MM.1S (cell line): ENCODE measurements at regions not wholly inside any gene's neighbourhood (a gene's known extent, or its start where the extent isn't known, plus 50 kb on each side); places are given as distances from the start of the nearest gene placed in this dataset.

Experiments used
- DNase-seq: peaks from one replicate; pipeline ENCODE4 v3.0.0-alpha.2; 2015
- H2AFZ ChIP-seq: fragments of 300-600 bp; sonication (generic); 2 replicates; pipeline ENCODE4 v1.6.0; 2016; ENCODE audit warnings: antibody characterized with exemption, low read length
- H3F3A ChIP-seq: fragments of 300-600 bp; sonication (generic); 2 replicates; pipeline ENCODE4 v1.6.1; 2016; ENCODE audit warnings: mild to moderate bottlenecking, antibody characterized with exemption, low read length, moderate library complexity, mixed read lengths; ENCODE audit not compliant: insufficient read depth
- H3K27ac ChIP-seq: fragments of 300-600 bp; sonication (generic); 2 replicates; pipeline ENCODE4 v1.5.1; 2016; ENCODE audit warnings: mild to moderate bottlenecking, low read length
- H3K27me3 ChIP-seq: fragments of 300-600 bp; sonication (generic); replicated peaks from 2 replicates; pipeline ENCODE4 v1.6.0; 2016; ENCODE audit warnings: low read length; ENCODE audit not compliant: insufficient read depth
- H3K36me3 ChIP-seq: fragments of 300-600 bp; sonication (generic); replicated peaks from 2 replicates; pipeline ENCODE4 v1.6.1; 2016; ENCODE audit warnings: mild to moderate bottlenecking, low read length, mixed read lengths; ENCODE audit not compliant: insufficient read depth
- H3K4me1 ChIP-seq: fragments of 300-600 bp; sonication (generic); 2 replicates; pipeline ENCODE4 v1.6.1; 2016; ENCODE audit warnings: low read length, mixed read lengths
- H3K4me2 ChIP-seq: fragments of 300-600 bp; sonication (generic); 2 replicates; pipeline ENCODE4 v1.6.0; 2016; ENCODE audit warnings: low read depth, low read length
- H3K4me3 ChIP-seq: fragments of 300-600 bp; sonication (generic); 2 replicates; pipeline ENCODE4 v1.5.1; 2016; ENCODE audit warnings: low read length, mixed read lengths
- H3K79me2 ChIP-seq: fragments of 300-600 bp; sonication (generic); 2 replicates; pipeline ENCODE4 v1.6.1; 2016; ENCODE audit warnings: mixed run types, low read length, mixed read lengths
- H3K9ac ChIP-seq: fragments of 300-600 bp; sonication (generic); 2 replicates; pipeline ENCODE4 v1.6.1; 2016; ENCODE audit warnings: low read length, mixed read lengths
- H3K9me2 ChIP-seq: fragments of 300-600 bp; sonication (generic); replicated peaks from 2 replicates; pipeline ENCODE4 v1.6.1; 2016; ENCODE audit warnings: mild to moderate bottlenecking, low read length, mixed read lengths; ENCODE audit not compliant: insufficient read depth
- H3K9me3 ChIP-seq: fragments of 300-600 bp; sonication (generic); replicated peaks from 2 replicates; pipeline ENCODE4 v1.6.1; 2016; ENCODE audit warnings: mild to moderate bottlenecking, low read length, mixed read lengths; ENCODE audit not compliant: insufficient read depth
- H4K20me1 ChIP-seq: fragments of 300-600 bp; sonication (generic); 2 replicates; pipeline ENCODE4 v1.6.1; 2016; ENCODE audit warnings: mild to moderate bottlenecking, low read length, moderate library complexity, mixed read lengths; ENCODE audit not compliant: insufficient read depth
- EZH2 ChIP-seq: fragments of 300-600 bp; sonication (generic); optimal IDR thresholded peaks from 2 replicates; pipeline ENCODE3; 2017; ENCODE audit warnings: low read depth, mild to moderate bottlenecking, antibody characterized with exemption, low read length, mixed read lengths
- EZH2phosphoT487 ChIP-seq: fragments of 300-600 bp; sonication (generic); IDR thresholded peaks from 2 replicates; pipeline ENCODE4 v1.6.1; 2018; ENCODE audit warnings: antibody characterized with exemption, low read length
- TF ChIP-seq, protein P1 (sequence below): fragments of 300-600 bp; sonication (generic); IDR thresholded peaks from 2 replicates; pipeline ENCODE4 v1.5.1; 2016; ENCODE audit warnings: antibody characterized with exemption, low read length, mixed read lengths

DNA sequence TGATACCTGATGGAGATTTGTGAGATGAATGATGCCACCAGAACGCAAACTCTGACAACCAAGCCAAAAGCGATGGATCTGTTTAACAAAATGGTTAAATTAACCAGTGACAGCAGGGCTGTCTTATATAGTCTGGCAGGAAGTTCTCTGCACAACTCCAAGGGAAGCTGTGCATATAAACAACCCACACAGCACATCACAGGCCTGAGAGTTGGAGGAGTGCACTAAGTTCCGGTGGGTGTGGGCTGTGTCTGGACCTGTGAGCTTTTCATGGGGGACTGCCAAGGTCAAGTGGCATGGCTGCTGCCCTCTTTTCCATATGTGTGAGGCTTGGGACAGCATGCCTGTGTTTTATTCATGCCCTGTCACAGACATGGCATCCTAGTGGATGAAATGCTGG is 414.6 kb upstream of the TRIB2 start:
- Histone ChIP-seq H3K27me3 (no peaks in the 10 kb centered on the region), H3K9ac (no peak overlapping the region), H3K4me2 (no peak overlapping the region), H4K20me1 (no peaks in the 10 kb centered on the region), H3K36me3 (no peaks in the 10 kb centered on the region), H3K9me3 (no peaks in the 10 kb centered on the region), H3K9me2 (no peaks in the 10 kb centered on the region), H2AFZ (no peak overlapping the region), H3K79me2 (no peaks in the 10 kb centered on the region), H3F3A (no peaks in the 10 kb centered on the region), H3K4me3 (no peak overlapping the region), H3K27ac (no peak overlapping the region), H3K4me1 (no peaks in the 10 kb centered on the region)
- DNase-seq = no peak
- no peak for TF ChIP-seq EZH2
- TF ChIP-seq, protein P1, sequence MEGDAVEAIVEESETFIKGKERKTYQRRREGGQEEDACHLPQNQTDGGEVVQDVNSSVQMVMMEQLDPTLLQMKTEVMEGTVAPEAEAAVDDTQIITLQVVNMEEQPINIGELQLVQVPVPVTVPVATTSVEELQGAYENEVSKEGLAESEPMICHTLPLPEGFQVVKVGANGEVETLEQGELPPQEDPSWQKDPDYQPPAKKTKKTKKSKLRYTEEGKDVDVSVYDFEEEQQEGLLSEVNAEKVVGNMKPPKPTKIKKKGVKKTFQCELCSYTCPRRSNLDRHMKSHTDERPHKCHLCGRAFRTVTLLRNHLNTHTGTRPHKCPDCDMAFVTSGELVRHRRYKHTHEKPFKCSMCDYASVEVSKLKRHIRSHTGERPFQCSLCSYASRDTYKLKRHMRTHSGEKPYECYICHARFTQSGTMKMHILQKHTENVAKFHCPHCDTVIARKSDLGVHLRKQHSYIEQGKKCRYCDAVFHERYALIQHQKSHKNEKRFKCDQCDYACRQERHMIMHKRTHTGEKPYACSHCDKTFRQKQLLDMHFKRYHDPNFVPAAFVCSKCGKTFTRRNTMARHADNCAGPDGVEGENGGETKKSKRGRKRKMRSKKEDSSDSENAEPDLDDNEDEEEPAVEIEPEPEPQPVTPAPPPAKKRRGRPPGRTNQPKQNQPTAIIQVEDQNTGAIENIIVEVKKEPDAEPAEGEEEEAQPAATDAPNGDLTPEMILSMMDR = no peak
- TF ChIP-seq EZH2phosphoT487 = no peak

GRCh38 chr2:12302691-12303090 is 414.0 kb upstream of the TRIB2 start:
- no peaks in the 10 kb centered on the region for H3K79me2 ChIP-seq
- H3K4me1 ChIP-seq = no peaks in the 10 kb centered on the region
- H4K20me1 ChIP-seq = no peaks in the 10 kb centered on the region
- H3F3A ChIP-seq = no peaks in the 10 kb centered on the region
- no peak overlapping the region for H3K4me2 ChIP-seq
- H3K9ac ChIP-seq = no peak overlapping the region
- H3K27me3 ChIP-seq = no peaks in the 10 kb centered on the region
- H2AFZ ChIP-seq = no peak overlapping the region
- DNase-seq = no peak
- TF ChIP-seq, protein P1 = no peak
- TF ChIP-seq EZH2phosphoT487 = no peak
- TF ChIP-seq EZH2 = no peak
- no peak overlapping the region for H3K27ac ChIP-seq
- H3K9me2 ChIP-seq = no peaks in the 10 kb centered on the region
- no peaks in the 10 kb centered on the region for H3K9me3 ChIP-seq
- H3K36me3 ChIP-seq = no peaks in the 10 kb centered on the region
- H3K4me3 ChIP-seq = no peak overlapping the region

DNA sequence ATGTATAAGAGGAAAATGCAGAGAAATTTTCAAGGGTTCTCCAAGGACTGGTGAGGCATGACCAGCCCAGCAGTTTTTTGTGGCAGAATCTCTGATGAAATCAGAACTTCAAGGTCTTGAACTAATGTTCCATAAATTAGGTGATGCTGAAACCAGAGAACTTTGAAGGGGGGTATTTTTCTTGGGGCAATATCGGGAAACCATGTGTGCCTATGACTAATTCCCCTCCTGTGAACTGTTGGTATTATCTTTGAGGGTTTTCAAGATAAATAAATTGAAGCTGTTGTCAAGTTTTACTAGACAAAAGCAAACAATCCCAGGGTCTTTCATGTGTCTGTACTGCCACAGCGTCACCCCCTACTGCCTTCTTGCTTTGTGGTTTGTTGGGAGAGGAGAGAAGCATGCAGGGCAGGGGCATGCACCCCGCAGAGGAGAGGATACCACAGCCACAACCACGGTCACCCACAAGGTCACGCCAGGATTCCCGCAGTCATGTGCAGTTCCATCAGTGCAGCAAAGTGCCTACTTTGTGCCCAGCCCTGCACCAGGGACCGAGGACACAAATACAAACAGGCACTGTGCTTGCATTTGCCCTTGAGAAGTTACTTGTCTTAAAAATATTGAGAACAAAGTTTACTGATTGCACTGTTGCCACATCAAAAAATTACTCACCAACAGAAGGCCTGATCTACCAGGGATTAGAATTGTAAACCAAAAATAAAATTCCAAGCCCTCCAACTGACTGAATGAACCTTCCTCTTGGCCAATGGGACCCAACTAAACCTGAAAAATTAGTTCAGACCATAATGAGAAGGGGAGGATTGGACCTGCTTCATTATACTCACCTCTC is 413.3 kb upstream of the TRIB2 start:
- Histone ChIP-seq H3K9me2 (no peaks in the 10 kb centered on the region), H3K79me2 (no peaks in the 10 kb centered on the region), H3F3A (no peaks in the 10 kb centered on the region), H3K4me3 (no peak overlapping the region), H3K4me2 (no peak overlapping the region), H2AFZ (no peak overlapping the region), H3K27me3 (no peaks in the 10 kb centered on the region), H3K36me3 (no peaks in the 10 kb centered on the region), H3K4me1 (no peaks in the 10 kb centered on the region), H4K20me1 (no peaks in the 10 kb centered on the region), H3K9ac (no peak overlapping the region), H3K9me3 (no peaks in the 10 kb centered on the region), H3K27ac (no peak overlapping the region)
- no peak for DNase-seq
- TF ChIP-seq EZH2 = no peak

- H2AFZ ChIP-seq = no peak overlapping the region
- no peak overlapping the region for H3K4me3 ChIP-seq
- no peak for DNase-seq
- TF ChIP-seq EZH2 (no peak), EZH2phosphoT487 (no peak)
- TF ChIP-seq, protein P1 = no peak
- no peaks in the 10 kb centered on the region for H3F3A ChIP-seq
- H3K9me2 ChIP-seq = no peaks in the 10 kb centered on the region
- H3K4me2 ChIP-seq = no peak overlapping the region
- H3K27me3 ChIP-seq = no peaks in the 10 kb centered on the region
- no peak overlapping the region for H3K27ac ChIP-seq
- no peaks in the 10 kb centered on the region for H3K79me2 ChIP-seq
- H3K36me3 ChIP-seq = no peaks in the 10 kb centered on the region
- no peaks in the 10 kb centered on the region for H4K20me1 ChIP-seq
- no peaks in the 10 kb centered on the region for H3K9me3 ChIP-seq
- no peaks in the 10 kb centered on the region for H3K4me1 ChIP-seq
- H3K9ac ChIP-seq = no peak overlapping the region
These were observed 412.1 kb upstream of the TRIB2 start for GRCh38 chr2:12304564-12305171.
